ENCODE measurements at regions not wholly inside any gene's neighbourhood (a gene's known extent, or its start where the extent isn't known, plus 50 kb on each side); places are given as distances from the start of the nearest gene placed in this dataset.

DNA sequence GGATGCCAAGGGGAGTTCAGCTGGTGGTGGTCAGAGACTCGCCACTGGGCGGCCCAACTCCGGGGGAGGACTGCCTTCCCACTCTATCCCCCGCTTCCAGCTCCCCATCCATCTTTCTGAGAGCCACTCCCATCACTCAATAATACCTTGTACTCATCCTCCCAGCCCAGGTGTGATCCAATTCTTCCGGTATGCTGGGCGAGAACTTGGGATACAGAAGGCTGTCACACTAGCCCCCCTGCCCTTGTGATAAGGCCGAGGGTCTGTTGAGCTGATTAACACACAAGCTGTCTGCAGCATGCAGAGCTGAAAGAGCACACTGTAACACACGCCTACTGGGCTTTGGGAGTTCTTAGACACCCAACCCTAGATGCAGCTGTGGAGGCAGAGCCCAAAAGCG lies 460.4 kb upstream of the EEF2KMT start:
- DNase-seq = no peak

DNA sequence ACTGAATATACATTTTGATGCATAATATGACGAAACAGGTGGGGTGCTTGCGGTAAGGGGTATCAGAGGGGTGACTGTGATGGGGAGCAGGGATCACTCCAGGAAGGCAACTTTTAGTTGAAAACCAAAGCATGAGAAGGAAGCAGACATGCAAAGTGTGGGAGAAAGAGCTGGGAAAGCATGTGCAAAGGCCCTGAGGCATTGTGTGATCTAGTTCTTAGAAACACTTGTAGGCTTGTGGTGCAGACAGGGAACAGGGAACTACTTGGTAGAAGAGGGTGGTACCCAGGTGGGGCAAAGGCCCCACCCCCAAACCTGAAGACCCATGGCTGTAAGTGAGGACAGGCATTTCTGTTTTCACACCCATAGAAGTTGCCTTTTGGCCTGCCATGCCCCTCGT lies 459.9 kb upstream of the EEF2KMT start:
- DNase-seq = no peak

DNA sequence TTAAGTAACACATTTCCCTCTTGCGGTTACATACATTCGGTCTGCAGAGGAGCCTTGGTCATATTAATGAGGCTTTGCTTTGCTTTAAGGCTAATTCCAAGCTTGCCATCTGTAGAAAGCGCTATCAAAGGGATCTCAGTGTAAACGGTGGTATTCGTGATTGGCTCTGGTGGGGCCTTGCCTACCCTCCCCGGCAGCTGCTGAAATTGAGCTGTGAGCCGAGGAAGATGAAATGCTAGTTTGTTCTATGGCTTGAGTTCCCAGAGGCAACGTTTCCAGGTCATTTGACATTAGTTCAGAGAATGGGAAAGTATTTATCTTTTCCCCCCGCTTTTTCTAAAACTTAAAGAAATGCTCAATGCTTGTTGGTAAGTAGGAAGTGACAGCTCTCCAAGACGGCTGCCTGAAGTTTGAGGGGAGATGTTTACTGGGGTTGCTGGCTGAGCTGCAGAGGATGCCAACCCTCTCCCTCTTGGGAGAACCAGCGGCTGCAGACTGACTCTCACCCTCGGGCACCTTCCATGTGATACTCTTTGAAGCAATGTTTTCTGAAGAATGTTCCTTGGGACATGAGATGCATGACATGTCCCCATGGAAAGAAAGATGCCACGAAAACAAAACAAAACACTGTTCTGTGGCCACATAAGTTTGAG lies 458.7 kb upstream of the EEF2KMT start:
- no peak for DNase-seq

DNA sequence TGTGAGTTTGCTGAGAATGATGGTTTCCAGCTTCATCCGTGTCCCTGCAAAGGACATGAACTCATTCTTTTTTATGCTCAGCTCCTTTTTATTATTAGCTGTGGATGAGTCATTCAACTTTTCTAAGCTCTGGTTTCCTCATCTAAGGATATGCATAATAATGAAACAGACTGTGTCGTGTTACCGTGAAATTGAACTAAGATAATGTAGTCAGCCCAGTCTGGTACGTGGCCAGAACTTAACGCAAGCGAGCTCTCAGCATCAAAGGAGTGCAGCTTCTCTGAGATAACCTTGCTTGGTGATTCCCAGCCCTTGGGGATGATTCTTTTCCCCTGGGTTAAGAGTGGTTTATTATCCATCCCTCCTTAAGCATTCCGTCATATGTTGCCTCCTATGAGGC lies 454.3 kb upstream of the EEF2KMT start:
- DNase-seq = no peak

DNA sequence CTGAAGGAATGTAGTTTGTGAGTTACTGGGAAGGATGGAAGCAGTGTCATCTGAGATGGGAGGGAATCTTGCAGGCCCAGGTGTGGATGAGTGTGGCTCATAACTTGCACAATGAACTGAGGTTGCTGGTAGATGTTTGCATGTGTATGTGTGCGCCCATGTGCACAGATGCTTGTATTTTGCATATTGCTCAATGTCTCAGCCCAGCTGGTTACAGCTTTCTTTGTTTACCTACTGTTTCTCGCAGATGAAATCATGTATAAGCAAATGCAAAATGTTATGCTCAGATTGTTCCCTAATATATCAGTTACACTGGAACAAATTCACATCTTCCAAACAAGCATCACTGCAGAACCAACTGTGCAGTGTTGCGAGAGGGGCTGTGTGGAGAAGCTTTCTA lies 452.2 kb upstream of the EEF2KMT start:
- no peak for DNase-seq

DNA sequence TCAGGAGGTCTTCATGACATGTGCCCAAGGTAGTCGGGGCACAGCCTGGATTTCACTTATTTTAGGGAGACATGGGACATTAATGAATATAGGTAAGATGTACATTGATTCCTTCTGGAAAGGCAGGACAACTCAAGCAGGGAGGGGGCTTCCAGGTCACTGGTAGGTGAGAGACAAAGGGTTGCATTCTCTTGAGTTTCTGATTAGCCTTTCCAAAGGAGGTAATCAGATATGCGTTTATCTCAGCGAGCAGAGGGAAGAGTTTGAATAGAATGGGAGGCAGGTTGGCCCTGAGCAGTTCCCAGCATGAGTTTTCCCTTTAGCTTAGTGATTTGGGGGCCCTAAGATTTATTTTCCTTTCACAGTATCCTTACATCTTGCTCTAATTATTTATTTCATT lies 443.8 kb upstream of the EEF2KMT start:
- no peak for DNase-seq

DNA sequence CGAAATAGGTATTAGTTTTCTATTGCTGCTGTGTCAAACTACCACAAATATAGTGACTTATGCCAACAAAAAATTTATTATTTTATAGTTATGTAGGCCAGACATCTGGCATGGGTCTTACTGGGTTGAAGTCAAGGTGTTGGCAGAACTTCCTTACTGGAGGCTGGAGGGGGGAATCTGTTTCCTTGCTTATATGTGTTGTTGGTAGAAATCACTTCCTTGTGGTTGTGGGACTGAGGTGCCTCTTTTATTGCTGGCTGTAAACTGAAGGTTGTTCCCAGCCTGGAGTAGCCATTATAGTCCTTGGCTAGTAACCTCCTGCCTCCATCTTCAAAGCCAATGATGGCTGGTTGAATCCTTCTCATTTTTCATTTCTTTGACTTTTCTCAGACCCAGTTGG lies 439.8 kb upstream of the EEF2KMT start:
- DNase-seq = no peak

DNA sequence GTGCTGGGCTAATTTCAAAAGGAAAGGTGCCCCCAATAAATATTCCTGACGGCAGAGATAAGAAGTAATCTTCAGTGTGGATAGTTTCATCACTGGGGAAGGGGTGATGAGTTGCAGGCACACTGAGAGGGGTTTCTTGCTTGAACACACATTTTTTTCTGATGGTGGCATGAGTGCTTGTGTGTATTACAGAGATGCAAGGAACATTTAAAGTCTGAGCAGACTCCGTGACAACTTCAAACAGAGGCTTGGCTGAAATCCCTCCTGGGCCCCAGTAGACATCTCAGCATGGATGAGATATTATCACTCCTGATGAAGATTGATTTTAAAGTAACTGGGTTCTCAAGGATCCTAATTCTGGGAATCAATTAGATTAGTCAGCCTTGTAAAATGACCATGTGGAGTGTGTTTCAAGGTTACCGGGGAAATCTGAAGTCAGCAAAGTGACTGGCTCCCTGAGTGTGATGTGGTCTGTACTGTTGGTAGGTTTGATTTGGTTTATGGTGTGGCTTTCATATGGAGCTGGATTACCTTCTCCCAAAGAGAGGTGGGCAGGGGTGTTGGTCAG lies 435.8 kb upstream of the EEF2KMT start:
- no peak for DNase-seq

DNA sequence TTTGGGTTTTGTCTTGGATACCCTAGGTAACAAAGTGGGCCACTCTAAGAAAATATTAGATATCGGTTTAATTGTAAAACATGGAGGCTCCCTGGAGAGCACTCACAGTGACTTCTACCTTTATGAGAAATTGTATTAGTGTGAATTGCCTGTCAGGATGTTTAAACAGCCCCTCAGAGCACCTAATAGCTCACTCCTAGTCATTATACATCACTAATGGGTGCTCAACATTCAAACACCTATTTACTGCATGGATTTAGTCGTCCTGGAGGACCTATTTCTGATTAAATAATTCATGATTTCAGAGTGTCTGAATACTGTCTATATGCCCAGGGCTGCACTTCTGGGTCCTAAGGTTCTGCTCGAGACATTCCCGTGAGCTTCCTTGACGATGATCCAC lies 430.2 kb upstream of the EEF2KMT start:
- DNase-seq = no peak

DNA sequence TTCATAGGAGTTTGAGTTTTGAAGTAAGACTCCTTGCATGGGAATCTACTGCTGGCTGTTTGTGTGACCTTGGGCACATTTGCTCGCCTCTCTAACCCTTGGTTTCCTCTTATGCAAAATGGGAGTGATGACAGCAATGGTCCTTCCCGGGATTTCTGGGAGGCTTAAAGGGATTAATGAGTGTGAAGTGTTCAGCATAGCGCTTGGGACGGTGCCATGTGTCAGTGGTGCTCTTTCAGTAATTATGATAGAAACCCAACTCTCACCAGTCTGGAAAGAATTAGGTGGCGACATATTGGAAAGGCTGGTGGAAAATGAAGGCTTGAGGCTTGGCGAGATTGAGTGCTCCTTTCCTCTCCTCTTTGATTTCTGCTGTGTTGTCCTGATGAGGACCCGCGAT lies 429.2 kb upstream of the EEF2KMT start:
- DNase-seq = no peak

DNA sequence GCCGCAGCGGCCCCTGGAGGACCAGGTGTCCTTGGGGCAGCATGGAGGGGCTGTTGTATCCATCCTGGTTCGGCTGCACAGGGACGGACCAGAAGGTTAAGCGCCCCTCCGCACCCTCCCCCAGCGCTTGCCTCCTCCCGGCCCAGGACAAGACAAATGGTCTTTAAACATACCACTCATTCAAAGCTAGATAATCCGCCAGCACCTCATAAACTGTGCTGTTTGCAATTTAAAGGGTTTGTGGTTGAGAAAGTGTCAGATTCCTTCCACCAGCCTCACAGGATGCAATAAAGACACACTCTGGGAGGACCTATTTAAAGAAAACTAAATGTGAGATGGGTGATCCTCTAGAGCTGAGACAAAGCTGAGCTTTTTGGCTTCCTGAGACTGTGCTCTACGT lies 426.2 kb upstream of the EEF2KMT start:
- DNase-seq = no peak

DNA sequence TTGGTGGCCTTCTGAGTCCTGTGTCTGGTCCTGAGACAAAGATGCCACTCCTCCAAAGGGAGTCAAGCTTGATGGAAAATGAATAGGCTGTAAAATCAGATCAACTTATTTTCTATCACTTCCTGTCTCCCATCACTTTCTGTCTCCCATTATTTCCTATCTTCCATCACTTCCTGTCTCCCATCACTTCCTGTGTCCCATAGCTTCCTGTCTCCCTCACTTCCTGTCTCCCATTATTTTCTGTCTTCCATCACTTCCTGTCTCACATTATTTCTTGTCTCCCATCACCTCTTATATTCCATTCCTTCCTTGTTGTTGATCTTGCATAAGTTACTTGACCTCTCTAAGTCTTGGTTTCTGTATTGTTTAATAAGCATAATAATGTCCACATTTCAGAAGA lies 418.5 kb upstream of the EEF2KMT start:
- DNase-seq = no peak

DNA sequence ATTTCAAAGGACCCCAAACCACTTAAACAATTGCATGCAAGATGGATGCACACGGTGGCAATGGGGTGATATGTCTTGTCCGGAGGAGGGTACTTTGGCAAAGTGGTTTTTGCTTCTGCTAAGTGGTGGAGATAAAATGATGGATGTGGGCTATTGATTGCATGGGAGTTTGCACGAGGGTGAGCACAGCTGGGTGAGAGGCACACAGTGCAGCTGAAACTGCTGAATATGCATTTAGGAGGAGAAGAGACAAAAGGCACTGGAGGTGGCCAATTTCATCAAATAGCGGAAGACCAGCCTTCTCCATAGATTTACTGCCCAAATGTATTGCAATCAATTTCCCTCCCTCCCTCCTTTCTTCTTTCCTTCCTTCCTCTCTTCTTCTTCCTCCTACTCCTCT lies 414.4 kb upstream of the EEF2KMT start:
- DNase-seq = no peak

DNA sequence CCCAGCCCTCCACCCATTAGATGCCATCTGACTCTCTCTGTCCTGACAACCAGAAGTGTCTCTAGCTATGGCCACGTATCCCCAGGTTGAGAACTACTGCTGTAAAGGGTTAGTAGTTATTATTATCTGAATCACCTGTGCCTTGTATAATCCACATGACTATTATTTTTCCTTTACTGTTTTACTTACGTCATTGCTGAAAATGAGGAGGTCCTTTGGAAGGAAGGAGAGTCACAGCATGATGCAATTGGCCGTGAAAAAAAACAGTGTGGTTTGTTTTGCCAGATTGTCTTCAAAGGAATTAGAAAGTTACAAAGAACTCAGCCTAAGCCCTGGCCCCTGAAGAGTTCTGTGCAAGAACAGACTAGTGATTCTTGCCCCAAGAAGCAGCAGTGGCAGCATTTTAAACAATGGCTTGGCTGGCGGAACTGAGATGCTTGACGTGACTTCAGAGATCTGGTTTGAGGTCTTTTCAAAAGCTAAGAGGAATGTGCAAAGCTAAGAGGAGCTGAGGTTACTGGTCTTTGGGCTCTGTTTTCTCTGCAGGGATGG lies 413.3 kb upstream of the EEF2KMT start:
- DNase-seq = no peak

DNA sequence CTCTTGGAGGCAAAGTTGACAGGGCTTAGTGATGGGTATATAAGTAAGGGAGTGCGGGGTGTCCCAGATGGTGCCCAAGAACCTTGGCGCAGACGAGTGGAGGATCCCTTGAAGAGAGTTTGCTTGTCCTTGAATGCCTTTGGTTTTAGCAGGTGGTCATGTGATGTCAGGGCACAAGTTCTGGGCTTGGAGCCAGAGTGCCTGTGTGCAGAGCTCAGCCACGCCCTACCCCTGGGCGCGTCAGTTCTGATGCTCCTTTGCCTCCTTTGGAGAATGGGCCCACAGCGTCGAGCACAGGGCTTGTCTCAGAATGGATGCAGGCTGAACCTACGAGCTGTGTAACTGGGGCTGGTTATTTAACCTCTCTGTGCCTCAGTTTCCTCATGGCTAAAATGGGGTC lies 412.2 kb upstream of the EEF2KMT start:
- DNase-seq = no peak

DNA sequence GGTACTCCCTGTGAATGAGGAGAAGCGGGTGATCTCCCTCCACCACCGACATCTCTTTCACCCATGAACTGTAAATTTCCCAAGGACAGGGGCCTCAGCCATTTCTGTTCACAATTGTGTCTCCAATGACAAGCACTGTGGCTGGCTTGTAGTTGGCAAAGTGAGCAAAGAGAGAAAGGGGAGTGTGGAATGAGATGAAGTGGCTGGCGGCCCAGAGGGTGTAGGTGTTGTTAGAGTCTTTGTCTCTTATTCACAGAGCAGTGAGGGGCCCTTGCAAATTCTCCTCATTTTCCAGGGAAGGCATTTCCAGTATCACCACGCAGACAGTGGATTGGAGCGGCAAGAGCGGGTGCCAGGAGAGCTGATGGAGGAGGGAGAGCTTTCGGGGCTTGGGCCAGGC lies 411.7 kb upstream of the EEF2KMT start:
- DNase-seq = no peak

DNA sequence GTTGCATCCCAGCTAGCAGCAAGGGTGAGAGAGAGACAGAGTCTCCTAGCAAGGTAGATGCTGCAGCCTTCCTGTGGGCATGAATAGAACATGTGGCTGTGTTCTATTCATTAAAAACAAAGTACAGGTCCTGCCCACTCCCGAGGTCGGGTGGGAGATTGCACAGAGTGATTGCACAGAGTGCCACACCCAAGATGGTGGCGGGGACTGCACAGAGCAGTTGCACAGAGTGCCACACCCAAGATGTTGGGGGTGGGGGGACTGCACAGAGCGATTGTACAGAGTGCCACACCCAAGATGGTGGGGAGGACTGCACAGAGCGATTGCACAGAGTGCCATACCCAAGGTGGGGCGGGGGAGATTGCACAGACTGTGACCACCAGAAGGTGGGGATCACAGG lies 410.8 kb upstream of the EEF2KMT start:
- no peak for DNase-seq

DNA sequence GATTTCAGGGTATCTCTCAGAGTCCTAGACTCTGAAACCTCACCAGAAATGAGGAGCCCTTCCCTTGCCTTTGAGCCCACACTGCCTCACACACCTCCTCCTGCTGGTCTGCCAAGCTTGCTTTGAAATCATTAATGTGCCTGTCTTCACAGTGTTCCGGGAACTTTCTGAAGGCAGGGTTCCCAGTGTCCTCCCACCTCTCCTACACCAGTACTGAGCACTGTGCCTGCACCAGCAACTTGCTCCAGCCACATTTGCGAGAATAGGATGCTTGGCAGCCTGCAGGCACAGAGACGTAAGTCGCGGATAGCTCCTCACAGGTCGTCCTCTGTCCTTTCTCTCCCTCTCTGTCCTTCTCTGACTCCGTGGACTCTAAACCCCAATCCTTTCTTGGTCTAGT lies 408.4 kb upstream of the EEF2KMT start:
- DNase-seq = no peak

DNA sequence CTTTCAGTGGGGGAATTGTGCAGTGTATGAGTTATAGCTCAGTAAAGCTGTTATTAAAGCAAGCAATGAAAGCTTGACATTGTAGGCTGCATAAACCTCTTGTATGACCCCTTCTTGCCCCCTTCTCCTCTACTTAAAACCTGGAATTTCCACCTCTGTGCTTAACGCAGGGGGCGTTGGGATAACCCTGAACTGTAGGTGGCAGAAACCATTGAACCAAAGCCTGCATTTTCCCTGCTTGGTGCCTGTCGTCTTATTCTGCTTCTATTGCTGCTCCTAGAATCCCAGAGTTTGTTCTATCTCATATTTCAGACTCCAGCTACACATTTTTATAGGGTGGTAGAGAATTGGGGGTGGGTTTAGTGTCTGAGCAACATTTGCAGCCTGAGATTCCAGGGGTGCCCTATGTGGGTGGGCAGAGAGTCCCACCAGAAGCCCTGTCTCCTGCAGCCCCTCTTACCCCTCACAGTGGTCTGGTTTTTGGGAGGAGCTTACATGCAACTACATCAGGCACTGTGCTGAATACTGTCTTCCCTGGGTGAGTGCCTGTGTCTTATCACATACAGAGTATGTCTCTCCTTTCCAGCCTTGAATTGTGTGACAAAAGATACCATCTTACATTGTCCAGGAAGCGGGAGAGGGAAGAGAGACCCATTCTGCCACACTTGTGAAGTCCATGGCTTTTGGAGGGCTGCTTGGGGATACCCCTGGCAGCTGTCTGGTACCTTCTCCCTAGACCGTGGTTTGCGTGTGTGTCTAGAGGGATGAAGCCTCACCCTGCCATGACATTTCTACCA lies 407.7 kb upstream of the EEF2KMT start:
- DNase-seq = no peak

DNA sequence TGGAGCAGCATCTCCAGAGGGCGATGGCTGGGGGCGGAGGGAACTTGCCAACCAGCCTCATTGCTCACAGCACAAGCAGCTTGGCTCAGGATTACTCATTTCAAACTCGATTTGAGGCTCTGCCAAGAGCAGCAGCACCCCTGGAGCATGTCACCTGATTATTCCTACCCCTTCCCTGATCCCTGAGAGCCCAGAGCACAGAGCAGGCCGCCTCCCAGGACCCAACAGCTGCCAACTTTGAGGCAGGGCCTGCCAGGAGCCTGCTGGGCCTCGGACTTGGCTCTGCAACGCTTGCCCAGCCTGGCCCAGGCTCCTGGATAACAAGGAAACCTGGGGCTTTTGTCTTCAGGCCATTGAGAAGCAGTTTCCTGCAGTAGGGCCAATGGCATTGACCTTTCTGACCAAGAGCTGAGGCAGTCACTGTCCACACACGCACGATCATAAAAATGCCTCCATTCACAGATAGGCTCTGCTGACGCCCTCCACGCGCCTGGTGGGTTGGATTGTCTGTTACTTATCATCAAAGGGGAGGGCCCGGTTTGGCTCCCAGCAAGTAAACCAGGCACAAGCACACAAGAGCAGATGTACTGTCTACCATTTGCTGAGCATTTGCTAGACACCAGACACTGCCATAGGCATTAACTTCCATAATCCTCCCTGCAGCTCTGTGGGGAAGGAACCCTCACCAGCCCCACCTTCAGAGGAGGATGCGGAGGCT lies 406.6 kb upstream of the EEF2KMT start:
- peak; percentile 25 for DNase-seq

DNA sequence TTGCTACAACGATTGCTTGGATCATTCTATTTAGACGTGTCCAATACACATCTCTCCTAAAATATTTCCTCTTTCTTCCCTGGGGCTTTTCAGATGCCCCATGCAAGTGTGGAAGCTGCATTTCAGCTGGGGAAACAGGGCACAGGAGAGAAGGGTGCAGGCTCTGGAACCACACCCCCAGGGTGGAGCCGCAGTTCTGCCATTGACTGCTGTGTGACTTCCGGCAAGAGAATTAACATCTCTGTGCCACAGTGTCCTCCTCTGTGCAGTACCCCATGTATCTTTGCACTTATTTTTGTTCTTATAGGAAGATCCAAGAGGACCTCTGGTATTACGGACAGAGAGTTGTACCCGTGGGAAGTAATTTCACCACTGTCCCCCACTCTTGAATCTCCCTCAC lies 405.3 kb upstream of the EEF2KMT start:
- no peak for DNase-seq

DNA sequence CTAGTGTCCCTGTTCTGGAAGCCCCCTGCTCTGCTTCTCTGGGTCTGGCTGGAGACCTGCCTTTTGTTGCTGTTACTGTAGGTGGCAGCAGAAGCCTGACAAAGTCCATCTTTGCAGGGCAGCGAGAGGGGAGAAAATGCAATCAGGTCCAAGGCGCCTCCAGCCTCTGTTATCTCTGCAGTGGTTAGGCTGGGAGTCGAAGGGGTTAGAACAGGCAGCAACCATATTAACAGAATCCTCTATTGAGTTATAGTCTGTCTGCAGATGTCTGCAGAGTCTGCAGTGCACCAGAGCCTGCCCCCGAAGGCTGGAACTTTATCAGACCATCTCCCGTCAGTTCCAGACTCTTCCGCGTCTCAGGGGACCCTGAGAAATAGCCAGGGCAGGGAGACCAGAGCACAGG lies 404.9 kb upstream of the EEF2KMT start:
- DNase-seq = peak; percentile 18

DNA sequence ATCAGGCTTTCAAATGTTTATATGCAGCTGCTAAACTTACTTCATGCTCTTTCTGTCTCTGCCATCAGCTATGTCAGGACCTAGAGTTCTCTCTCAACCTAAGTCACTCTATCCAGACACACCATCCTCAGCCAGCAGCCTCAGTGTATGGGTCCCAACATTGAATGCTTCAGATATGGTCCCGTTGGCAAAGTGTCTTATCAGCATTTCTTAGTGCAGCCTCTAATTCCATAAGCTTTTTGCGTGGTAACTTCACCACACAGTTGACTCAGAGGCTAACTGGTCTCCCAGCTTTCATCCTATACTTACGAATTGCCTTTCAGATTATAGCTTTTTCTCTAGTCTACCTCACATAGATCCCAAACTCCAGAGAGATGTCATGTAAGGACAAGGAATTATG lies 402.9 kb upstream of the EEF2KMT start:
- DNase-seq = no peak

DNA sequence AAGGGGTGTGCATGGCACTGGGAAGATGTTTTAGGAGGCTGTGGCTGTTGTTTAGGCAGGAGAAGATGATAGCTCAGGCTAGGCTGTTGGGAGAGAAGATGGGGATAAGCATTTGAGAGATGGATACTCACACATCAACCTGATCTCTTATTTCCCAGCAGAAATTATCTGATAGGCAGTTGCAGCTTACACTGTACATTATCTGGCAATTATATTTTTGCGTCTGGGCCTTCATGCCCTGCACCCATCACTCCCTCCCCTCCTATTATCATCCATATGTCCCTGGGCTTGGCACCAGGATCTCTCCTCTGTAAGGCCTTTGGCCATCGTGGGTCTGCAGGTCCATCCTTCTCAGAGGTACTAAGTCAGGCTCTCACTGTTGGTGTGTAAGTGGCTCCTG lies 401.0 kb upstream of the EEF2KMT start:
- no peak for DNase-seq
